ENCODE measurements at regions not wholly inside any gene's neighbourhood (a gene's known extent, or its start where the extent isn't known, plus 50 kb on each side); places are given as distances from the start of the nearest gene placed in this dataset.

- no peak for TF ChIP-seq CTCF (IDR thresholded peaks at IDR 0.05; ENCODE audit: low read depth, low read length)
- no peak for DNase-seq
- H3K27ac ChIP-seq: no peak overlapping the region
- H3K27me3 ChIP-seq (ENCODE audit: insufficient read depth, low read depth, severe bottlenecking): no peaks in the 10 kb centered on the region
- H3K4me3 ChIP-seq (ENCODE audit: low read depth, low read length): no peak overlapping the region
- no peaks in the 10 kb centered on the region for H3K36me3 ChIP-seq
- H3K9me3 ChIP-seq (ENCODE audit: severe bottlenecking): no peaks in the 10 kb centered on the region
Observed at GRCh38 chr12:61367281-61367785, 892.9 kb upstream of the USP15 start.

- no peak for TF ChIP-seq CTCF (IDR thresholded peaks at IDR 0.05; ENCODE audit: low read depth, low read length)
- DNase-seq: no peak
- H3K4me3 ChIP-seq (ENCODE audit: low read depth, low read length): no peak overlapping the region
- no peaks in the 10 kb centered on the region for H3K27me3 ChIP-seq (ENCODE audit: insufficient read depth, low read depth, severe bottlenecking)
- H3K36me3 ChIP-seq: no peaks in the 10 kb centered on the region
- H3K9me3 ChIP-seq (ENCODE audit: severe bottlenecking): no peaks in the 10 kb centered on the region
- H3K27ac ChIP-seq: no peak overlapping the region
Observed at GRCh38 chr12:61369241-61369910, 890.8 kb upstream of the USP15 start.

GRCh38 chr12:61384511-61384910 lies 875.7 kb upstream of the USP15 start:
- Histone ChIP-seq H3K27me3 (ENCODE audit: insufficient read depth, low read depth, severe bottlenecking) (no peaks in the 10 kb centered on the region), H3K9me3 (ENCODE audit: severe bottlenecking) (peaks cover 8% of the 10 kb centered on the region), H3K36me3 (no peaks in the 10 kb centered on the region), H3K4me3 (ENCODE audit: low read depth, low read length) (no peak overlapping the region), H3K27ac (no peak overlapping the region)
- no peak for TF ChIP-seq CTCF (IDR thresholded peaks at IDR 0.05; ENCODE audit: low read depth, low read length)
- DNase-seq: no peak

- Histone ChIP-seq H3K4me3 (ENCODE audit: low read depth, low read length) (no peak overlapping the region), H3K9me3 (ENCODE audit: severe bottlenecking) (peaks cover 8% of the 10 kb centered on the region)
Observed at GRCh38 chr12:61385771-61386170, 874.4 kb upstream of the USP15 start.

GRCh38 chr12:61397668-61398067 lies 862.5 kb upstream of the USP15 start:
- no peak for TF ChIP-seq CTCF (IDR thresholded peaks at IDR 0.05; ENCODE audit: low read depth, low read length)
- H3K27me3 ChIP-seq (ENCODE audit: insufficient read depth, low read depth, severe bottlenecking): no peaks in the 10 kb centered on the region
- H3K27ac ChIP-seq: no peak overlapping the region
- H3K4me3 ChIP-seq (ENCODE audit: low read depth, low read length): no peak overlapping the region
- no peak for DNase-seq
- H3K36me3 ChIP-seq: no peaks in the 10 kb centered on the region
- no peaks in the 10 kb centered on the region for H3K9me3 ChIP-seq (ENCODE audit: severe bottlenecking)

More at GRCh38 chr12:61385771-61386170, 874.4 kb upstream of the USP15 start:
- Histone ChIP-seq H3K36me3 (no peaks in the 10 kb centered on the region), H3K27me3 (ENCODE audit: insufficient read depth, low read depth, severe bottlenecking) (no peaks in the 10 kb centered on the region), H3K27ac (no peak overlapping the region)
- no peak for TF ChIP-seq CTCF (IDR thresholded peaks at IDR 0.05; ENCODE audit: low read depth, low read length)
- no peak for DNase-seq

GRCh38 chr12:61412201-61412600 lies 848.0 kb upstream of the USP15 start:
- no peaks in the 10 kb centered on the region for H3K9me3 ChIP-seq (ENCODE audit: severe bottlenecking)
- H3K27ac ChIP-seq: no peak overlapping the region
- no peak for DNase-seq
- H3K27me3 ChIP-seq (ENCODE audit: insufficient read depth, low read depth, severe bottlenecking): no peaks in the 10 kb centered on the region
- no peak for TF ChIP-seq CTCF (IDR thresholded peaks at IDR 0.05; ENCODE audit: low read depth, low read length)
- no peaks in the 10 kb centered on the region for H3K36me3 ChIP-seq
- H3K4me3 ChIP-seq (ENCODE audit: low read depth, low read length): no peak overlapping the region

All from WERI-Rb-1 (cell line).